ENCODE measurements at regions not wholly inside any gene's neighbourhood (a gene's known extent, or its start where the extent isn't known, plus 50 kb on each side); places are given as distances from the start of the nearest gene placed in this dataset.

- TF ChIP-seq YY1 (IDR thresholded peaks at IDR 0.05; ENCODE audit: insufficient read depth, insufficient read length) (no peak), SUZ12 (IDR thresholded peaks at IDR 0.05; ENCODE audit: extremely low read depth, insufficient read depth, insufficient read length) (no peak)
Observed at GRCh38 chr3:26104851-26105251, 315.0 kb downstream of the OXSM start.

All from NT2/D1 (cell line).